ENCODE measurements at regions not wholly inside any gene's neighbourhood (a gene's known extent, or its start where the extent isn't known, plus 50 kb on each side); places are given as distances from the start of the nearest gene placed in this dataset.
A peak's percentile ranks its signal among the peaks of the same experiment; 100 is the strongest.

GRCh38 chr3:80889535-80889934, 871.9 kb downstream of the GBE1 start:
- TF ChIP-seq ZNF274 (IDR thresholded peaks at IDR 0.05; ENCODE audit: low read depth, low read length): no peak

GRCh38 chr3:80870476-80871041, 890.9 kb downstream of the GBE1 start:
- TF ChIP-seq ZNF274 (IDR thresholded peaks at IDR 0.05; ENCODE audit: low read depth, low read length): no peak
- H3K4me3 ChIP-seq (ENCODE audit: low read length): no peak overlapping the region

More at GRCh38 chr3:80889535-80889934, 871.9 kb downstream of the GBE1 start:
- no peak overlapping the region for H3K4me3 ChIP-seq (ENCODE audit: low read length)

GRCh38 chr3:80855482-80855881, 906.0 kb downstream of the GBE1 start:
- no peak for TF ChIP-seq ZNF274 (IDR thresholded peaks at IDR 0.05; ENCODE audit: low read depth, low read length)

GRCh38 chr3:80836395-80836794, 925.0 kb downstream of the GBE1 start:
- no peak for TF ChIP-seq ZNF274 (IDR thresholded peaks at IDR 0.05; ENCODE audit: low read depth, low read length)
- no peak overlapping the region for H3K4me3 ChIP-seq (ENCODE audit: low read length)

More at GRCh38 chr3:80855482-80855881, 906.0 kb downstream of the GBE1 start:
- H3K4me3 ChIP-seq (ENCODE audit: low read length): no peak overlapping the region

GRCh38 chr3:80807577-80807976, 953.9 kb downstream of the GBE1 start:
- TF ChIP-seq ZNF274 (IDR thresholded peaks at IDR 0.05; ENCODE audit: low read depth, low read length): no peak

GRCh38 chr3:80806673-80807072, 954.8 kb downstream of the GBE1 start:
- no peak overlapping the region for H3K4me3 ChIP-seq (ENCODE audit: low read length)
- TF ChIP-seq ZNF274 (IDR thresholded peaks at IDR 0.05; ENCODE audit: low read depth, low read length): no peak

More at GRCh38 chr3:80807577-80807976, 953.9 kb downstream of the GBE1 start:
- H3K4me3 ChIP-seq (ENCODE audit: low read length): no peak overlapping the region

- TF ChIP-seq ZNF274 (IDR thresholded peaks at IDR 0.05; ENCODE audit: low read depth, low read length): no peak
- H3K4me3 ChIP-seq (ENCODE audit: low read length): no peak overlapping the region
Measured at GRCh38 chr3:80788914-80789313, 972.5 kb downstream of the GBE1 start.

GRCh38 chr3:80785875-80786274, 975.6 kb downstream of the GBE1 start:
- no peak for TF ChIP-seq ZNF274 (IDR thresholded peaks at IDR 0.05; ENCODE audit: low read depth, low read length)
- no peak overlapping the region for H3K4me3 ChIP-seq (ENCODE audit: low read length)

- TF ChIP-seq ZNF274 (IDR thresholded peaks at IDR 0.05; ENCODE audit: low read depth, low read length): no peak
Measured at GRCh38 chr3:80785475-80785874, 976.0 kb downstream of the GBE1 start.

GRCh38 chr3:80771085-80771484, 990.4 kb downstream of the GBE1 start:
- TF ChIP-seq ZNF274 (IDR thresholded peaks at IDR 0.05; ENCODE audit: low read depth, low read length): no peak
- H3K4me3 ChIP-seq (ENCODE audit: low read length): peak overlapping the region; percentile 91

More at GRCh38 chr3:80785475-80785874, 976.0 kb downstream of the GBE1 start:
- no peak overlapping the region for H3K4me3 ChIP-seq (ENCODE audit: low read length)

- TF ChIP-seq ZNF274 (IDR thresholded peaks at IDR 0.05; ENCODE audit: low read depth, low read length): no peak
- H3K4me3 ChIP-seq (ENCODE audit: low read length): peak overlapping the region; percentile 91
Measured at GRCh38 chr3:80770106-80771074, 991.1 kb downstream of the GBE1 start.

- peak overlapping the region; percentile 60; the same call in 1 of the 2 replicates for H3K4me3 ChIP-seq (ENCODE audit: low read length)
- TF ChIP-seq ZNF274 (IDR thresholded peaks at IDR 0.05; ENCODE audit: low read depth, low read length): no peak
Measured at GRCh38 chr3:80769683-80770082, 991.8 kb downstream of the GBE1 start.

- H3K4me3 ChIP-seq (ENCODE audit: low read length): no peak overlapping the region
- TF ChIP-seq ZNF274 (IDR thresholded peaks at IDR 0.05; ENCODE audit: low read depth, low read length): no peak
Measured at GRCh38 chr3:80767604-80768003, 993.8 kb downstream of the GBE1 start.

GRCh38 chr3:80754969-80755368, 987.2 kb upstream of the ROBO1 start:
- TF ChIP-seq ZNF274 (IDR thresholded peaks at IDR 0.05; ENCODE audit: low read depth, low read length): no peak
- H3K4me3 ChIP-seq (ENCODE audit: low read length): no peak overlapping the region

GRCh38 chr3:80753021-80753420, 985.2 kb upstream of the ROBO1 start:
- no peak overlapping the region for H3K4me3 ChIP-seq (ENCODE audit: low read length)
- no peak for TF ChIP-seq ZNF274 (IDR thresholded peaks at IDR 0.05; ENCODE audit: low read depth, low read length)
